ENCODE measurements at regions not wholly inside any gene's neighbourhood (a gene's known extent, or its start where the extent isn't known, plus 50 kb on each side); places are given as distances from the start of the nearest gene placed in this dataset.

- TF ChIP-seq USF2 (IDR thresholded peaks at IDR 0.05) (no peak), POLR2A (IDR thresholded peaks at IDR 0.05; ENCODE audit: low read length) (no peak), ESRRA (IDR thresholded peaks at IDR 0.05; ENCODE audit: borderline replicate concordance, low read length) (no peak), CTCF (IDR thresholded peaks at IDR 0.05) (no peak), HDAC2 (IDR thresholded peaks at IDR 0.05) (no peak), CBX8 (IDR thresholded peaks at IDR 0.05) (no peak), POLR2AphosphoS2 (conservative IDR thresholded peaks at IDR 0.05; ENCODE audit: low read length) (no peak), JUNB (IDR thresholded peaks at IDR 0.05) (no peak)
These were observed 875.3 kb upstream of the SLITRK5 start for GRCh38 chr13:86795858-86796257.
